ENCODE measurements at regions not wholly inside any gene's neighbourhood (a gene's known extent, or its start where the extent isn't known, plus 50 kb on each side); places are given as distances from the start of the nearest gene placed in this dataset.

GRCh38 chr4:165667969-165668368 lies 205.1 kb upstream of the TLL1 start:
- DNase-seq (ENCODE audit: low read depth): no peak

GRCh38 chr4:165668694-165669093 lies 204.3 kb upstream of the TLL1 start:
- DNase-seq (ENCODE audit: low read depth): peak; percentile 83

GRCh38 chr4:165677081-165677480 lies 196.0 kb upstream of the TLL1 start:
- DNase-seq (ENCODE audit: low read depth): no peak

- no peak for DNase-seq (ENCODE audit: low read depth)
Observed at GRCh38 chr4:165678236-165678935, 194.7 kb upstream of the TLL1 start.

GRCh38 chr4:165678936-165679325 lies 194.1 kb upstream of the TLL1 start:
- DNase-seq (ENCODE audit: low read depth): no peak

GRCh38 chr4:165680821-165681220 lies 192.2 kb upstream of the TLL1 start:
- DNase-seq (ENCODE audit: low read depth): no peak

GRCh38 chr4:165682611-165683010 lies 190.4 kb upstream of the TLL1 start:
- DNase-seq (ENCODE audit: low read depth): no peak

- peak; percentile 5 for DNase-seq (ENCODE audit: low read depth)
Observed at GRCh38 chr4:165684177-165684805, 188.7 kb upstream of the TLL1 start.

GRCh38 chr4:165686756-165687155 lies 186.3 kb upstream of the TLL1 start:
- DNase-seq (ENCODE audit: low read depth): no peak

- no peak for DNase-seq (ENCODE audit: low read depth)
Observed at GRCh38 chr4:165689159-165689558, 183.9 kb upstream of the TLL1 start.

GRCh38 chr4:165692082-165692481 lies 181.0 kb upstream of the TLL1 start:
- peak; percentile 19 for DNase-seq (ENCODE audit: low read depth)

- DNase-seq (ENCODE audit: low read depth): no peak
Observed at GRCh38 chr4:165698272-165698671, 174.8 kb upstream of the TLL1 start.

GRCh38 chr4:165699055-165699454 lies 174.0 kb upstream of the TLL1 start:
- no peak for DNase-seq (ENCODE audit: low read depth)

GRCh38 chr4:165700855-165701254 lies 172.2 kb upstream of the TLL1 start:
- no peak for DNase-seq (ENCODE audit: low read depth)

GRCh38 chr4:165707128-165707527 lies 165.9 kb upstream of the TLL1 start:
- DNase-seq (ENCODE audit: low read depth): no peak

- no peak for DNase-seq (ENCODE audit: low read depth)
Observed at GRCh38 chr4:165709516-165709915, 163.5 kb upstream of the TLL1 start.

GRCh38 chr4:165709973-165710526 lies 163.0 kb upstream of the TLL1 start:
- no peak for DNase-seq (ENCODE audit: low read depth)

- no peak for DNase-seq (ENCODE audit: low read depth)
Observed at GRCh38 chr4:165711436-165711835, 161.6 kb upstream of the TLL1 start.

- DNase-seq (ENCODE audit: low read depth): no peak
Observed at GRCh38 chr4:165711912-165712311, 161.1 kb upstream of the TLL1 start.

GRCh38 chr4:165714650-165715049 lies 158.4 kb upstream of the TLL1 start:
- DNase-seq (ENCODE audit: low read depth): no peak

GRCh38 chr4:165715211-165715610 lies 157.8 kb upstream of the TLL1 start:
- peak; percentile 33 for DNase-seq (ENCODE audit: low read depth)

- DNase-seq (ENCODE audit: low read depth): peak; percentile 53
Observed at GRCh38 chr4:165715989-165716388, 157.0 kb upstream of the TLL1 start.

GRCh38 chr4:165716472-165716871 lies 156.6 kb upstream of the TLL1 start:
- no peak for DNase-seq (ENCODE audit: low read depth)

GRCh38 chr4:165718660-165719059 lies 154.4 kb upstream of the TLL1 start:
- no peak for DNase-seq (ENCODE audit: low read depth)
